Astrocyte (in vitro differentiated cells and primary cell): ENCODE measurements at regions not wholly inside any gene's neighbourhood (a gene's known extent, or its start where the extent isn't known, plus 50 kb on each side); places are given as distances from the start of the nearest gene placed in this dataset.

Experiments
- DNase-seq: peaks from one replicate; pipeline ENCODE4 v3.0.0-alpha.2; 2010; ENCODE audit warnings: low read depth
- FAIRE-seq: peaks from 2 replicates; lab custom pipeline; 2011; peaks lifted over from hg19 to GRCh38; lab: Jason Lieb, UNC
- H2AFZ ChIP-seq: 2 replicates; pipeline ENCODE4 v1.6.0; 2012; ENCODE audit warnings: low read depth, low read length, inconsistent platforms
- H3K27ac ChIP-seq: 2 replicates; pipeline ENCODE4 v1.5.1; 2011; ENCODE audit warnings: low read depth, low read length, inconsistent platforms
- H3K27me3 ChIP-seq: 2 replicates; pipeline ENCODE4 v1.6.0; 2011; ENCODE audit warnings: low read length, inconsistent platforms; ENCODE audit not compliant: insufficient read depth
- H3K36me3 ChIP-seq: 2 replicates; pipeline ENCODE4 v1.5.1; 2011; ENCODE audit warnings: low read length, inconsistent platforms; ENCODE audit not compliant: insufficient read depth
- H3K4me1 ChIP-seq: 2 replicates; pipeline ENCODE4 v1.5.1; 2011; ENCODE audit warnings: low read length, inconsistent platforms; ENCODE audit not compliant: insufficient read depth
- H3K4me2 ChIP-seq: 2 replicates; pipeline ENCODE4 v1.6.0; 2012; ENCODE audit warnings: low read length, inconsistent platforms
- H3K4me3 ChIP-seq: 2 replicates; pipeline ENCODE4 v1.5.1; 2011; ENCODE audit warnings: low read depth, mild to moderate bottlenecking, low read length, inconsistent platforms; ENCODE audit not compliant: insufficient read depth
- H3K79me2 ChIP-seq: 2 replicates; pipeline ENCODE4 v1.6.0; 2012; ENCODE audit warnings: mild to moderate bottlenecking, low read length, inconsistent platforms; ENCODE audit not compliant: insufficient read depth
- H3K9ac ChIP-seq: 2 replicates; pipeline ENCODE4 v1.6.0; 2012; ENCODE audit warnings: mild to moderate bottlenecking, low read length, inconsistent platforms
- H3K9me3 ChIP-seq: 2 replicates; pipeline ENCODE4 v1.5.1; 2012; ENCODE audit warnings: low read depth, mild to moderate bottlenecking, low read length, inconsistent platforms; ENCODE audit not compliant: insufficient read depth
- H4K20me1 ChIP-seq: 2 replicates; pipeline ENCODE4 v1.6.0; 2012; ENCODE audit warnings: low read length, inconsistent platforms; ENCODE audit not compliant: insufficient read depth
- H3K27ac Mint-ChIP-seq: one replicate; pipeline ENCODE4 v1.8.0; 2021; ENCODE audit warnings: mild to moderate bottlenecking, mixed read lengths; ENCODE audit not compliant: unreplicated experiment
- H3K27me3 Mint-ChIP-seq: one replicate; pipeline ENCODE4 v1.8.0; 2021; ENCODE audit warnings: low read depth, mixed read lengths; ENCODE audit not compliant: unreplicated experiment
- H3K36me3 Mint-ChIP-seq: one replicate; pipeline ENCODE4 v1.8.0; 2021; ENCODE audit warnings: low read depth, mixed read lengths; ENCODE audit not compliant: unreplicated experiment
- H3K4me1 Mint-ChIP-seq: one replicate; pipeline ENCODE4 v1.8.0; 2021; ENCODE audit warnings: low read depth, mixed read lengths; ENCODE audit not compliant: unreplicated experiment
- H3K4me3 Mint-ChIP-seq: one replicate; pipeline ENCODE4 v1.8.0; 2021; ENCODE audit warnings: mild to moderate bottlenecking, moderate library complexity, mixed read lengths; ENCODE audit not compliant: unreplicated experiment
- H3K9me3 Mint-ChIP-seq: one replicate; pipeline ENCODE4 v1.8.0; 2021; ENCODE audit warnings: mild to moderate bottlenecking, mixed read lengths; ENCODE audit not compliant: unreplicated experiment
- EZH2 ChIP-seq: IDR thresholded peaks from 2 replicates; pipeline ENCODE4 v1.6.1; 2012; ENCODE audit warnings: mild to moderate bottlenecking, low read length, inconsistent platforms; ENCODE audit not compliant: insufficient read depth
- TF ChIP-seq, protein P1 (sequence below): IDR thresholded peaks from 2 replicates; pipeline ENCODE4 v1.5.1; 2011; ENCODE audit warnings: low read depth, mild to moderate bottlenecking, inconsistent platforms, low read length, moderate library complexity; ENCODE audit not compliant: insufficient read depth

DNA sequence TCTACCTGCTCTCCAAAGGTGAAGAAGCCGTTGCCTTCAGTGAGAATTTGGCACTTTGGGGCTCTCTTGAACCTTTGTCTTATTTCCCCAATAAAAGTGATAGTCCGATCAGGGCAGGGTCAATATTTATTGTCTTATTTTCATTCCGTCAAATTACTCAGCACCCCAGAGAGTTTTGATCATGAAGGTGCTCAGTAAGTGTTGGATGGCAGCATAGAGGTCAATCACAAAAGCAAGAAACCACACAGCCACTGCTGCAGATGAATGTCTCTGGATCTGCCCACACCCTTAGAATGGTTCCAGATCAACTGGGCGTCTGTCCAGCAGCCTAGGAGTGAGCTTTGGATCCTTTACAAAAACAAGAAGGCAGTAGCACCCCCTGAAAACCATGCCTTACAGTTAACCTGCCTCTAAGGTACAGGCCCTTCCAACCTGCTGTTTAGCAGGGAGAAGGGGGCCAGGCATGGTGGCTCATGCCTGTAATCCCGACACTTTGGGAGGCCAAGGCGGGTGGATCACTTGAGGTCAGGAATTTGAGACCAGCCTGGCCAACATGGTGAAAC lies 97.3 kb downstream of the PSMG1 start:
- no peak overlapping the region for H3K4me3 Mint-ChIP-seq
- peaks cover 29% of the 10 kb centered on the region for H3K27me3 ChIP-seq
- no peak for FAIRE-seq

DNA sequence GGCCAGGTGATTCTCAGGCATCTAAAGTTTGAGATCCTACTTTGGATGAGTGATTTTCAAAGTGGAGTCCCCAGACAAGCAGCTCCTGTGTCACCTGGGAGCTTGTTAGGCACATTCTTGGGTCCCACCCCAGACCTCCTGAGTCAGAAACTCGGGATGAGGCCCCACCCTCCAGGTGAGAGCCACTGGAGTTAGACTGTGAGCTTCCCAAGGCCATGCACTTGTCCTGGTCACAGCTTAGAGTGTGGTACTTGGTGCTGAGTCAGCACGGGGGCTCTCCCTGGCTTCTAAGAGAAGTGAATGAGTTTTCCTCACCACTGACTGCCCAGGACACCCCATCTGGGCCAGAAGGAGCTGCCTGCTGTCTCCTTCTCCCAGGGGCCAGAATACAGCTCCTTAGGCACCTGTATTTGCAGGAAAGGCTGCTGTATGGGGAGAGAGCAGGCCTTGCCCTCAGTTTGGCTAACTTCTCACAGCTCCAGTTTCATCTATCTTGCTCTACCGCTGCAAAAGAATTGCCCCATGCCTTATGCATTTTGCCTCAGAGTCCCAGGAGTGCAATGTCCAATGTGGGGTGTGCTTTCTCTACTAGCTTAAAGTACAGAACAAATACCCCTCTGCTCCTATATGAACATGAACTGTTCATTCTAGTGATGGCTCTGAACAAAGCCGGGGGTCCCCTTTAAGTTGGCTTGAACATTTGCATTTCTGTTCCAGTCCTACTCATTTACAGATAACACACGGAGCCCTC lies 98.1 kb downstream of the PSMG1 start:
- Histone ChIP-seq H2AFZ (no peak overlapping the region), H3K27me3 (peaks cover 34% of the 10 kb centered on the region), H3K9ac (no peak overlapping the region), H3K4me2 (no peak overlapping the region), H3K79me2 (no peaks in the 10 kb centered on the region), H3K4me3 (no peak overlapping the region), H3K4me1 (peaks cover 10% of the 10 kb centered on the region), H3K9me3 (peaks cover 4% of the 10 kb centered on the region), H4K20me1 (no peaks in the 10 kb centered on the region), H3K36me3 (no peaks in the 10 kb centered on the region), H3K27ac (no peak overlapping the region)
- H3K36me3 Mint-ChIP-seq = peaks cover 3% of the 10 kb centered on the region
- TF ChIP-seq EZH2 = no peak
- TF ChIP-seq, protein P1, sequence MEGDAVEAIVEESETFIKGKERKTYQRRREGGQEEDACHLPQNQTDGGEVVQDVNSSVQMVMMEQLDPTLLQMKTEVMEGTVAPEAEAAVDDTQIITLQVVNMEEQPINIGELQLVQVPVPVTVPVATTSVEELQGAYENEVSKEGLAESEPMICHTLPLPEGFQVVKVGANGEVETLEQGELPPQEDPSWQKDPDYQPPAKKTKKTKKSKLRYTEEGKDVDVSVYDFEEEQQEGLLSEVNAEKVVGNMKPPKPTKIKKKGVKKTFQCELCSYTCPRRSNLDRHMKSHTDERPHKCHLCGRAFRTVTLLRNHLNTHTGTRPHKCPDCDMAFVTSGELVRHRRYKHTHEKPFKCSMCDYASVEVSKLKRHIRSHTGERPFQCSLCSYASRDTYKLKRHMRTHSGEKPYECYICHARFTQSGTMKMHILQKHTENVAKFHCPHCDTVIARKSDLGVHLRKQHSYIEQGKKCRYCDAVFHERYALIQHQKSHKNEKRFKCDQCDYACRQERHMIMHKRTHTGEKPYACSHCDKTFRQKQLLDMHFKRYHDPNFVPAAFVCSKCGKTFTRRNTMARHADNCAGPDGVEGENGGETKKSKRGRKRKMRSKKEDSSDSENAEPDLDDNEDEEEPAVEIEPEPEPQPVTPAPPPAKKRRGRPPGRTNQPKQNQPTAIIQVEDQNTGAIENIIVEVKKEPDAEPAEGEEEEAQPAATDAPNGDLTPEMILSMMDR = no peak
- H3K4me1 Mint-ChIP-seq = no peaks in the 10 kb centered on the region
- no peak overlapping the region for H3K27ac Mint-ChIP-seq
- H3K27me3 Mint-ChIP-seq = peaks cover 37% of the 10 kb centered on the region
- FAIRE-seq (no peak), DNase-seq (no peak)
- no peak overlapping the region for H3K4me3 Mint-ChIP-seq
- H3K9me3 Mint-ChIP-seq = peaks cover 3% of the 10 kb centered on the region

More for the DNA sequence above, 97.3 kb downstream of the PSMG1 start:
- no peak overlapping the region for H3K4me2 ChIP-seq
- peaks cover 4% of the 10 kb centered on the region for H3K9me3 ChIP-seq
- DNase-seq = no peak
- H3K27ac ChIP-seq = no peak overlapping the region
- H2AFZ ChIP-seq = no peak overlapping the region
- peaks cover 10% of the 10 kb centered on the region for H3K4me1 ChIP-seq
- no peaks in the 10 kb centered on the region for H3K36me3 ChIP-seq
- Mint-ChIP-seq H3K27ac (no peak overlapping the region), H3K9me3 (peaks cover 3% of the 10 kb centered on the region), H3K27me3 (peaks cover 37% of the 10 kb centered on the region), H3K4me1 (no peaks in the 10 kb centered on the region), H3K36me3 (peaks cover 6% of the 10 kb centered on the region)
- no peaks in the 10 kb centered on the region for H3K79me2 ChIP-seq
- no peaks in the 10 kb centered on the region for H4K20me1 ChIP-seq
- no peak for TF ChIP-seq EZH2
- TF ChIP-seq, protein P1 = no peak
- H3K9ac ChIP-seq = no peak overlapping the region
- no peak overlapping the region for H3K4me3 ChIP-seq

DNA sequence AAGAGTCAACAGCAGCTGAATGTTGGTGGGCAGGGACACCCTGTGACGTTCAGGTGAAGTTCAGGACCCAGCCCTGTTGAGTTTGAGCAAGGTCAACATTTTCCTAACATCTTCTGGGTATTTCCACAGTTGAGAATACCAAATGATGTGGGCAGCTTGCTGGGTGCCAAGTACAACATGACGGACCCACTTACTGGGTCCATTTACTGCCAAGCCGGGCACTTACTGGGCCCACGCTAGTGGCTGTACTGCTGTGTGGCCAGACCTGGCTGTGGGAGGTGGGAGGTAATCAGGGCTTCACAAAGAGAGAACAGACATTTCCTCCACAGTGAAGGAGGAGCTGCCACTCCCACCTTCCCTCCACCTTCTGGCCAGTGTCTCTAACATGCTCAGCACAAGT lies 99.2 kb downstream of the PSMG1 start:
- Histone ChIP-seq H4K20me1 (no peaks in the 10 kb centered on the region), H3K4me3 (no peak overlapping the region), H3K9me3 (no peaks in the 10 kb centered on the region), H3K4me1 (peaks cover 10% of the 10 kb centered on the region), H3K9ac (no peak overlapping the region), H3K36me3 (no peaks in the 10 kb centered on the region), H3K27me3 (peaks cover 37% of the 10 kb centered on the region), H3K27ac (no peak overlapping the region), H3K79me2 (no peaks in the 10 kb centered on the region), H3K4me2 (no peak overlapping the region), H2AFZ (no peak overlapping the region)
- Mint-ChIP-seq H3K27ac (no peak overlapping the region), H3K36me3 (peaks cover 3% of the 10 kb centered on the region), H3K4me3 (no peak overlapping the region), H3K9me3 (peaks cover 3% of the 10 kb centered on the region), H3K4me1 (no peaks in the 10 kb centered on the region), H3K27me3 (peaks cover 37% of the 10 kb centered on the region)
- no peak for TF ChIP-seq EZH2
- TF ChIP-seq, protein P1 = no peak
- FAIRE-seq (no peak), DNase-seq (no peak)
